ENCODE measurements at regions not wholly inside any gene's neighbourhood (a gene's known extent, or its start where the extent isn't known, plus 50 kb on each side); places are given as distances from the start of the nearest gene placed in this dataset.
A peak's percentile ranks its signal among the peaks of the same experiment; 100 is the strongest.

DNA sequence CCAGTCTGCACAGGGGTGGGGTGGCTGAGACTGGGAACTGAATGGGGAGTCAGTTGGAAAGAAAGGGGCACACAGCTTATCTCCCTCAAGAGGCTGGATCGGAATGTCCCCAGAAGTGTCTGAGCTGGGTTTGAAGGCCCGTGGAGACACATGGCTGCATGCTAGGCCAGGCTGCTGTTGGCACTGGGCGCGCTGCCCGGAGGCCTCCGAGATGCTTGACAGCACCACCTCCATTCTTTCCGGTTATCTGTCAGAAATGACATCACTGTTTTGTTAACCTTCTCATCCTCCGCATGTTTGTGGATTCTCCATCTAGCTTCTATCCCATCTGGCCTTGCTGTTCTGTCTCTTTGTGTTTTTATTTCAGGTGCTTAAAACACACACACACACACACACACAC lies 85.5 kb downstream of the APIP start:
- H3K9me3 ChIP-seq, result peaks cover 0 to 5% (median 0%) of the 10 kb centered on the region in 12 donors
- intact Hi-C loops (cut with DNase I), result no loop called here
- TF ChIP-seq, protein P1, sequence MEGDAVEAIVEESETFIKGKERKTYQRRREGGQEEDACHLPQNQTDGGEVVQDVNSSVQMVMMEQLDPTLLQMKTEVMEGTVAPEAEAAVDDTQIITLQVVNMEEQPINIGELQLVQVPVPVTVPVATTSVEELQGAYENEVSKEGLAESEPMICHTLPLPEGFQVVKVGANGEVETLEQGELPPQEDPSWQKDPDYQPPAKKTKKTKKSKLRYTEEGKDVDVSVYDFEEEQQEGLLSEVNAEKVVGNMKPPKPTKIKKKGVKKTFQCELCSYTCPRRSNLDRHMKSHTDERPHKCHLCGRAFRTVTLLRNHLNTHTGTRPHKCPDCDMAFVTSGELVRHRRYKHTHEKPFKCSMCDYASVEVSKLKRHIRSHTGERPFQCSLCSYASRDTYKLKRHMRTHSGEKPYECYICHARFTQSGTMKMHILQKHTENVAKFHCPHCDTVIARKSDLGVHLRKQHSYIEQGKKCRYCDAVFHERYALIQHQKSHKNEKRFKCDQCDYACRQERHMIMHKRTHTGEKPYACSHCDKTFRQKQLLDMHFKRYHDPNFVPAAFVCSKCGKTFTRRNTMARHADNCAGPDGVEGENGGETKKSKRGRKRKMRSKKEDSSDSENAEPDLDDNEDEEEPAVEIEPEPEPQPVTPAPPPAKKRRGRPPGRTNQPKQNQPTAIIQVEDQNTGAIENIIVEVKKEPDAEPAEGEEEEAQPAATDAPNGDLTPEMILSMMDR (IDR thresholded peaks at IDR 0.05), result no peak
- no peak for TF ChIP-seq POLR2A (IDR thresholded peaks at IDR 0.05)
- H3K27me3 ChIP-seq, result peaks cover 0 to 4% (median 0%) of the 10 kb centered on the region in 9 donors
- whole genome bisulfite sequencing, 4 donors, result 21 to 44% (median 35%) methylated on average over 8 of the region's 8 CpGs
- ATAC-seq (peak; percentile 62 to 87 (median 78)), DNase-seq (peak; percentile 39 to 67 (median 65))
- peak overlapping the region in 1 of 12 donors; percentile 29 for H3K27ac ChIP-seq
- no peaks in the 10 kb centered on the region for H3K36me3 ChIP-seq
- no peak overlapping the region for H3K4me3 ChIP-seq
- H3K4me1 ChIP-seq, result peaks cover 0 to 4% (median 0%) of the 10 kb centered on the region in 12 donors

DNA sequence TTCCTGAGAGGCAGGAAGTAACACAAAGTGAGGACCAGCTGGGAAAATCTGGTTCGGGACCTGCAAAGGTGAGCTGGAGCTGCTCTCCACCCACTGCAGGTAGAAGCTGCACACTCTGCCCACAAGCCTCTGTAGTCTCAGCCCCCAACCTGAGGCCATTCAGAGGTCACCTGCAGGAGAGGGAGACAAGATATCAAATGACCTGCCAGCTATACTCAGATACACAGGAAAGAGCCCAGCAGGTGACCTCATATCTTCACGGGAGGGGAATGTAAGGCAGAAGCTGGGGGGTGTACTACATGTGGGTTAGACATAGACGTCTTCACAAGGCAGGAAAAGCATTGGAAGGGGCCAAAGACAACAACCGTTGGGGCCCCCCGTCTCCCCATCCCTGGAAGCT lies 86.1 kb downstream of the APIP start:
- Histone ChIP-seq H3K4me1 (peaks cover 0 to 4% (median 0%) of the 10 kb centered on the region in 12 donors), H3K27me3 (peaks cover 0 to 4% (median 0%) of the 10 kb centered on the region in 9 donors), H3K9me3 (peaks cover 0 to 5% (median 0%) of the 10 kb centered on the region in 12 donors), H3K36me3 (no peaks in the 10 kb centered on the region), H3K4me3 (no peak overlapping the region), H3K27ac (peak overlapping the region in 1 of 12 donors; percentile 29)
- 41 to 48% (median 42%) methylated on average over 5 of the region's 5 CpGs for WGBS, 4 donors
- intact Hi-C loops (cut with DNase I), result no loop called here
- TF ChIP-seq, protein P1 (IDR thresholded peaks at IDR 0.05), result no peak
- TF ChIP-seq POLR2A (IDR thresholded peaks at IDR 0.05), result no peak
- no peak for DNase-seq
- ATAC-seq, result no peak

DNA sequence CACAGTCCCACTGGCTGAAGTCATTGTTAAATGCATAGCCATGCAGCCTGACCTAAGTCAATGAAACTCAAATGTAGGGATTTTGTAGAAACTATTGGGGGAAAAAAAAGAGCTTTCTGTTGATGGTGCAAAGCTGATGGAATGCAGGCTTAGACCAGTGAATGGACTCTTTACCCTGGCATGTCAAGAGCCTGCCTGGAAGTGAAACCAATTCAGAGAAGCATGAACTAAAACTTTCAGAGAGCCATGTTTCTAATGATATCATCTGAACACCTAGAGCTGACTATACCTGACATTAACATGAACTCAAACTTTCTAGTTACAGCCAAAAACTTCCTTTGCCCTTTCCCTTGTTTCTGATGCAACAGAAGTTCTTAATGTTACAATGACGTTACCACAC lies 89.0 kb downstream of the APIP start:
- intact Hi-C loops (cut with DNase I), result no loop called here

DNA sequence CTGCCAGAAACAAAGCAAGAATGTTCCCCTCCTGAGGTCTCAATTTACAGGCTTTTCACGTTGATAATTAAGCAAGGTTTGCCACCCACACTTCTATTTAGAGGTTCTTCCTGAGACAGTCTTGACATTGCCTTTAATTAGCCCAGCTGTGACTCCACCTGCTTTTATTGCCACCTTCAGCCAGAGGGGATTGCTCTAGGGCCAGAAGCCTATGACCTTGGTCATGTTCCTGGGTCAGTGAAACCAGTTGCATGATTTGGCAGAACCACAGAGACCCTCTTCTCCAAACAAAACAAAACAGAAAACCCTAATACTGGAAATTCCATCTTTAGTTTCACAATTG lies 89.8 kb downstream of the APIP start:
- intact Hi-C loops (cut with DNase I), result no loop called here
- DNase-seq, result no peak
- ATAC-seq, result no peak
- no peak for TF ChIP-seq POLR2A (IDR thresholded peaks at IDR 0.05)
- TF ChIP-seq, protein P1 (IDR thresholded peaks at IDR 0.05), result no peak
- Histone ChIP-seq H3K36me3 (no peaks in the 10 kb centered on the region), H3K4me3 (no peak overlapping the region), H3K27me3 (peaks cover 0 to 4% (median 0%) of the 10 kb centered on the region in 9 donors), H3K4me1 (peaks cover 0 to 11% (median 0%) of the 10 kb centered on the region in 12 donors), H3K9me3 (no peaks in the 10 kb centered on the region), H3K27ac (no peak overlapping the region)
- 53 to 80% (median 56%) methylated on average over 1 of the region's 1 CpG for WGBS, 4 donors

More for the DNA sequence above, 89.0 kb downstream of the APIP start:
- 78 to 100% (median 89%) methylated on average over 1 of the region's 1 CpG for WGBS, 4 donors
- DNase-seq (no peak), ATAC-seq (no peak)
- TF ChIP-seq, protein P1 (IDR thresholded peaks at IDR 0.05), result no peak
- no peak for TF ChIP-seq POLR2A (IDR thresholded peaks at IDR 0.05)
- Histone ChIP-seq H3K27me3 (peaks cover 0 to 4% (median 0%) of the 10 kb centered on the region in 9 donors), H3K36me3 (no peaks in the 10 kb centered on the region), H3K4me1 (peaks cover 0 to 11% (median 0%) of the 10 kb centered on the region in 12 donors), H3K9me3 (no peaks in the 10 kb centered on the region), H3K4me3 (no peak overlapping the region), H3K27ac (no peak overlapping the region)

All from heart left ventricle (tissue), 16 donors.